IPS-18c (cell line): ENCODE measurements at regions not wholly inside any gene's neighbourhood (a gene's known extent, or its start where the extent isn't known, plus 50 kb on each side); places are given as distances from the start of the nearest gene placed in this dataset.

Source experiments
- H3K4me3 ChIP-seq: 2 replicates; pipeline ENCODE4 v1.7.0; 2013; ENCODE audit warnings: low read depth, mild to moderate bottlenecking, low read length, moderate library complexity; ENCODE audit not compliant: insufficient read depth
- H3K9me3 ChIP-seq: one replicate; pipeline ENCODE4 v1.6.1; 2013; ENCODE audit warnings: mild to moderate bottlenecking, low read length, moderate library complexity; ENCODE audit not compliant: control insufficient read depth, insufficient read depth

DNA sequence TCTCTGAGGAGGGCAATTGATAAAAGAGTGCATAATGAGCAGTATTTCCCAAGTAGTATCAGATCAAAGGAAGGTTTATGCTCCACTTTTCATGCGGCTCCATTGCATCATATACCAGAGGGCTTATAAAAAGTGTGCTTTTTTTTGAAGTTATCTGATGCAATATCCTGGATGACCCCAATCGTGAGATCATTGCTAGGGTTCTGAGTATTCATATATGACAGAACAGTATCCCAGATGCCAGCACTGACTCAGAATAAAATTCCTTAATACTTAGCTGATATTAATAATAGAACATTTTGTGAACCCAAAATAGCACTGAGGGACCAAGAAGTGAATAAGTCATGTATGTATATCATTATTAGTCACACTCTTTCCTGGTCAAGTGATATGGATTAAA, 945.5 kb upstream of the AGA start:
- H3K9me3 ChIP-seq = no peaks in the 10 kb centered on the region
- no peak overlapping the region for H3K4me3 ChIP-seq

DNA sequence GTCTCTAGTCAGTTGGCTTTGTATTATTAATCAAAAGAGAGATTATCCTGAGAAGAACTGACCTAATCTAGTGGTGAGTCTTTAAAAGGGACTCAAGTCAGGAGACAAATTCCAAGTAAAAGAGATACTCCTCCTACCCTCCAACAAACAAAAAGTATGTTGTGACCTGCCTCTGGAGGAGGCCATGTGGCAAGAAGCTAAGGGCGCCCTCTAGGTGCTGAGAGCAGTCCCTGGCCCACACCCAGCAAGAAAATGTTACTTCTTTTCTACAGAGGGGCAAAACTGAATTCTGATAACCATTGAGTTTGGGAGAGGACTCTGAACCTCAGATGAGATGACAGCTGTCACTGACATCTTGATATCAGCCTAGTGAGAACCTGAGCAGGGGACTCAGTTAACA, 953.6 kb upstream of the AGA start:
- no peaks in the 10 kb centered on the region for H3K9me3 ChIP-seq
- H3K4me3 ChIP-seq = no peak overlapping the region

DNA sequence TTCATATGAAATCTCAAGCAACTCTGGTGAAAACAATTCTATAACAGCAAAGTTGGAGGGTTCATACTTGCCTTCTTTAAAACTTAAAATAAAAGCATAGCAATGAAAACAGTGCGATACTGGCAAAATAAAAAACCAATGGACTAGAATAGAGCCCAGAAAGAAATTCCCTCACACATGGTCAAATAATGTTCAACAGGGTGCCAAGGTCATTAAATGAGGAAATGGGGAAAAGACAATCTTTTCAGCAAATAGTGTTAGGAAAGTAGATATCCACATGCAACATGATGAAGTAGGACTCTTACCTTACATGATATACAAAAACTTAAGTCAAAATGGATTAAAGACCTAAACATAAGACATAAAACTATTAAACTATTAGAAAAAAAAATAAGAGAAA, 970.2 kb upstream of the AGA start:
- no peaks in the 10 kb centered on the region for H3K9me3 ChIP-seq
- no peak overlapping the region for H3K4me3 ChIP-seq

DNA sequence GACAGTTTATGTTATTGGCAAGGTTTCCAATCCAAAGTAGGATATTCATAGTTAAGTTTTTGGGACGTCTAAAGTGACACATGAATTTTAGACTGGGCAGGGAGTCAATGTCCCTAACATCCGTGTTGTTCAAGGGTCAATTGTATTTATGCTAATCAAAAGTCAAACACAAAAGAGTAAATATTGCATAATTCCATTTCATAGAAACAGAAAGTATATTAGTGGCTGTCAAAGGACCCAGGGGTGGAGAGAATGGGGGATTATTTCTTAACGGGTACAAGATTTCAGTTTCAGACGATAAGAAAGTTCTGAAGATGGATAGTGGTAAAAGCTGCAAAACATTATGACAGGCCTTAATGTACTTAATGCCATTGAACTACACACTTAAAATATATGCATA, 971.8 kb upstream of the AGA start:
- H3K4me3 ChIP-seq = no peak overlapping the region
- no peaks in the 10 kb centered on the region for H3K9me3 ChIP-seq

DNA sequence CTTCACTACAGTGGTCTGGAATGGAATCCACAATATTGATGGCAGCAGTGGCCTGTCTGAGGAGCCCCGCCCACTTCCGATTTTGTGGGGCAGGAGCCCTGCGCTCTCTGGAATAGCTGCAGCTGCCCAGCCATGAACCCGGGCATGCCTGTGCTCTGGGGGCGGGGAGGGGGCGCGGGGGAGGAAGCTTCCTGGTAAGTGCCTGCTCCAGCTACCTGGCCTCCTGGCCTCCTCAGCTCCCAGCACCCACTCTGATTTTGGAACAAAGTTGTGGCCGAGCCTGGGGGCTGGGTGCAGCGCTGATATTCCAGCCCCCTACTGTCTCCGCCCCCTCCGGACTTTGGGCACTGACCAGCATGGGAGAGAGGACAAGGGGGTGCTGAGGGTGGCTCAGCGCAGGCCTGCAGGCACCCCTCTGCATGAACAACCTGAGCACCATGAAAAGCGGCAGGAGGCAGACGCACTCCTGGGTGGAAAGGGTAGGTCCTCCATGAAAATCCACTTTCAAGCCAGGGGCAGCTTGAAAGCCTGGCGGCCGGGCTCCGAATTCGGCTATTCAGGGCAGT, 972.7 kb upstream of the AGA start:
- Histone ChIP-seq H3K4me3 (no peak overlapping the region), H3K9me3 (no peaks in the 10 kb centered on the region)

DNA sequence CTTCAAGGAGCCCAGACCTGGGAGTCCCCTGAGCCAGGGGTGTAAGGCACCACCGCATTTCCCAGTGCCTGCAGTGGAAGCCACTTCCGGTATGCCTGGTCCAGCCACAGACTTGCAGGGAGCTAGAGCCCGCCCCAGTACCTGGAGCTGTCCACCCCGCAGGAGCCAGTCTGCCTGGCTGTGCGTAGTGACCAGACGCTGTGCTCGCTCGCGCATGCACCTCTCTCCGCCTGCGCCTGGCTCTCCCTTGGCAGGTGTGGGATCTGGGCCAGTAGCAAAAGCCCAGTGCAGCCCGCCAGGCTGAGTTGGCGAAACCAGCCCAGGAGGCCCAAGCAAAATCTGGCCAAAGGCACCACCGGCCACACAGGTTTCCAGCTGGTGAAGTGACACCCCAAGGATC, 973.7 kb upstream of the AGA start:
- Histone ChIP-seq H3K4me3 (no peak overlapping the region), H3K9me3 (no peaks in the 10 kb centered on the region)

DNA sequence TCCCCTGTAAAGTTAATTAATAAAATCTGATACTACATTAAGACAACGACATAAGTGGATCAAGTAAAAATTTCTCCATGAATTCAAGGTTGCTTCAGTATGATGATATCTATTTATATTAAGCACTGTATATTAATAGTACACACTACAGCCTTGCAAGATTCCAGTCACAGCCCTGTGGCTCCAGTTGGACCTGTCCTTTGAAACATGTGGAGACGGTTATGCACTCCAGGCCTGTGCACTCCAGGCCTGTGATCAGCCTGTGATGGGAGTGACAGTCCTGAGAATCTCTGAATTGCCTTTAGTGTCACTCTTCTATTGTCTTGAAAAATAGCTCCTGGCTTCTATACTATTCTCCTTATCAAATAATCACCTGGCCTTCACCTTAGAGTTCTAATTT, 981.1 kb upstream of the AGA start:
- Histone ChIP-seq H3K9me3 (no peaks in the 10 kb centered on the region), H3K4me3 (no peak overlapping the region)

DNA sequence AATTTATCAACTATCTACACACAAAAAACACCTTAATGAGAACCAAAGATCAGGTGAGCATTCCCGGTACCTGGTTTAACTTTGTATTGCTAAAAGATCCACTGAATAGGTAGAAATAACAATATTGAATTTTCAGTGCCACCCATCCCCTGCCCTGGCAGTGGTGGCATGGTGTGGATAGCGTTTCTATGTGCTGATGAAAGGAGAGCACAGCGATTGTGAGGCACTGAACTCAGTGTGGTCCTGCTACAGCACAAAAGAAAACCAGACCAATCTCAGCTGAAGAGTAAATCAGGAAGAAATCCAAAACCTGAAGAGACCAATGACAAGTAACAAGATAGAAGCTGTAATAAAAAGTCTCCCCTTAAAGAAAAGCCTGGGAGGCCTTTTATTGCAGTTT, 984.6 kb upstream of the AGA start:
- Histone ChIP-seq H3K9me3 (no peaks in the 10 kb centered on the region), H3K4me3 (no peak overlapping the region)

DNA sequence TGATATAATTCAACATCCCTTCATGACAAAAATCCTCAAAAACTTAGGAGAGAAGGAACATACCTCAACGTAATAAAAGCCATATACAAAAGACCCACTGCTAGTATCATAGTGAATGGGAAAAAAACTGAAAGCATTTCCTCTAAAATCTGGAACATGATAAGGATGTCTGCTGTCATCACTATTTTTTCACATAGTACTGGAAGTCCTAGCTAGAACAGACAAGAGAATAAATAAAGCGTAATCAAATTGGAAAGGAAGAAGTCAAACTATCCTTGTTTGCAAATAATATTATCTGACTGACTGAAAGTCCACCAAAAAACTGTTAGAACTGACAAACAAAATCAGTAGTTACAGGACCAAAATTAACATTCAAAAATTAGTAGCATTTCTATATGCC, 985.4 kb upstream of the AGA start:
- Histone ChIP-seq H3K4me3 (no peak overlapping the region), H3K9me3 (no peaks in the 10 kb centered on the region)

DNA sequence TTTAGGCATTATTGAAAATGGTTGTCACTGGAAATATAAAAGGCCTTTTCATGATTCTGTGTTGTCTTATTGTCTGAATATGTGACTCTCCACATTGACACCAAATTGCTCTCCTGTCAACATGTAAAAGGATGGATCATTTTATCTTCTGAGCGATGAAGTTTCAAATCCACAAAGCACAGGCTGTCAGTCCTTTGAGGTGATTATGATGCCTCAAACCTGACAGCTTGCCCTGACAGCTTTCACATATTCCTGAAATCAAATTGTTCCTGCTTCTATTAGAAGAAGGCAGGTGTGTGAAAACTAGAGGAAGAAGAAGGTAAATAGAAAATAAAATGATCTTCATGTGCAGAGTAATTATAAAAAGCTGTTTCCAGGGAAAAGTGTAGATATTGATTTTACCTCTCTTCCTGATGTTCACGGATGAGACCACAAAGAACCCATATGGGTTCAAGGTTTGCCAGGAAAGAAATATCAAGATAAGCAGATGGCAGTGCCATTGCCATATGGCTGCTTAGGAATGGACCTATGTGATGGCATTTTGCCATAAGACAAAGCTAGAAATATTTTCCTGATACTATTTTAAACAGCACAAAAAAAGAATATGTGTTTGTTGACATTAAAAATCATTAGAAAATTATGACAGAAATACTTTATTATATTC, 1006.3 kb upstream of the AGA start:
- Histone ChIP-seq H3K4me3 (no peak overlapping the region), H3K9me3 (no peaks in the 10 kb centered on the region)

DNA sequence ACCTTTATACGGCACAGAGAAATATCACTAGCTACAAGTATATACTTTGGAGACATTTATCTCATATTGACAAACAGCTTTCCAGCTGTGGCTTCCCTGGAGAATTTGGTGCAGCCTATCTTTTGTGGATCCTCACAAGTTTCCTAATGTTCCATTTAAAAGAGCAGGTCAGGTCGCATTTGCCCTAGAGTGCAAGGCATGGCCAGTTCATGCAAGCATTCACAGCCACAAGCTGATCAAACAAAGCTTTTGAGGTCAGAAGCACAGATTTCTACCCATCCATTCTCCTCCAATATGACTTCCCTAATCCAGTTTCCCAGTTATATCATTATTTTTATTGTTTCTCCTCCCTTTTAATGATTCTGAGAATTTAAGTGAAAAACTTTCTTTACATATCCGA, 1008.4 kb upstream of the AGA start:
- H3K4me3 ChIP-seq = no peak overlapping the region

DNA sequence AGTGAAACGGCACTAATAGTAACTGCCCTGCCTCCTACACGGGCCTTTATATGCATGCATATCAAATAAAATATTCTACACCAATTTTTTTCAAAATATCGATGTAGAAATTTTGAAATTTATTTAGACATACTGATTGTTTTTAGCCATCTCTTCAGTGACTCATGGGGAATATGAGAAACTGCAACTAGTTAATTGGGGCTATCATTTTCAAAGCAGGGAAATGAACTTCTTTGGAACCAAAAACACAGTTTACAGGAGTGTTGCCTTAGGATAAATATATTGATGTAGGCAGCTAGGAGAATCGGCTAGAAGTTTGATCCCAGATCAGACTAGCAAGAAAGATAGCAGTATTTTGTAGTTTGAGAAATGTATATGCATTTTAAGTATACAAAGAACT, 1010.8 kb upstream of the AGA start:
- H3K4me3 ChIP-seq = no peak overlapping the region
- H3K9me3 ChIP-seq = no peaks in the 10 kb centered on the region

More for the DNA sequence above, 1008.4 kb upstream of the AGA start:
- H3K9me3 ChIP-seq = no peaks in the 10 kb centered on the region

DNA sequence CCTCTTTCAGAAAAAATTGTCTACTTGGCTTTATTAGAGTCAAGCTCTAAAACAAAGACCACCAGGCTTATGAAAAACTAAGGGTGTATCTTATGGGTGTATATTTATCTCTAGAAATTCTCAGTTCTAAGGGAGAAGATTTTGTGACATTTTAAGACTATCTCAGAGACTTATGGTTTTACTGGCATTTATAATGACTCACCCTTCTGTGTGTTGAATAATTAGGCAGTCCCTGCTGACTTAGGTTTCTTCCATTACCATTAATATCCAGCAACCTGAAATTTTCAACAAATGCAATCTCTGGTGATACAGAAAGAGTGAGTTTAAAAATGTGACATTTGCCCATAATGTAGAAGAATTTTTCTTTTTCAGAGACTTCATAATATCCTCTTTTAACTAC, 1015.0 kb upstream of the AGA start:
- H3K4me3 ChIP-seq = no peak overlapping the region
- H3K9me3 ChIP-seq = no peaks in the 10 kb centered on the region

DNA sequence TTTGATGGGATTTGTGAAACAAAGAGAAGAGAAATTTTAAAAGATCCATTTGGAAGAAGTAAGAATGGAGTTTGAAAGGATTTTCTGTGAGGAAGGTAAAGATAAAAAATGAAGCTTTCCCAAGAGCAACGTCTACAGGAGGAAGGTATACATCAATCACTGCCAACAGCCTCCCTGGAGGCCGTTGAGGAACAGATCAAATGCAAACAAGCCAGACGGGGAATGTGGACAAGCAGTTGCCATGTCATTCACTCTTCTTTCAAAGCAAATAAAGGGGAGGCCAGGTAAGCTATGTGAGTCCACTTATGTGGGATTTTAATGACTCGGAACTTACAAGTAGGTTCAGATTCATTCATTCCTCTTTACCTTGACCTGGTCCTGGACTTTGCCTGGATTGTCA, 1020.5 kb upstream of the AGA start:
- Histone ChIP-seq H3K9me3 (no peaks in the 10 kb centered on the region), H3K4me3 (no peak overlapping the region)

DNA sequence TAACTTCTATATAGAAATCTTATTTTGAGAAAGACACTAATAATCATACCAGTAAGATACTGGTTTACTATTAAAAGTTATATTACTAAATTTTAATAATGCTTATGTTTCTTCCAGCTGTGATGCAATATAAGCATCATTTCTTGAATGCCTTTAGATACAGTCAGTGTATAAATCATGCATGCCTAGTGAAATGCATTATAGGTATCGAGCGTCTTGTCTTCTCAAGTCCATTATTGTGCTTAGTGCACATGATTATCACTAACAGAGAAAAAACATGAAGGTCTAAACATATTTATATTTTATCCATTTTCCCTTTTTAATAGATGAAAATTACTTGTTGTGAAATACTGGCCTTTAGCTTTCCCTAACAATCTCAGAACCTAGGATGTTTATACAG, 1021.5 kb upstream of the AGA start:
- H3K4me3 ChIP-seq = no peak overlapping the region
- no peaks in the 10 kb centered on the region for H3K9me3 ChIP-seq

DNA sequence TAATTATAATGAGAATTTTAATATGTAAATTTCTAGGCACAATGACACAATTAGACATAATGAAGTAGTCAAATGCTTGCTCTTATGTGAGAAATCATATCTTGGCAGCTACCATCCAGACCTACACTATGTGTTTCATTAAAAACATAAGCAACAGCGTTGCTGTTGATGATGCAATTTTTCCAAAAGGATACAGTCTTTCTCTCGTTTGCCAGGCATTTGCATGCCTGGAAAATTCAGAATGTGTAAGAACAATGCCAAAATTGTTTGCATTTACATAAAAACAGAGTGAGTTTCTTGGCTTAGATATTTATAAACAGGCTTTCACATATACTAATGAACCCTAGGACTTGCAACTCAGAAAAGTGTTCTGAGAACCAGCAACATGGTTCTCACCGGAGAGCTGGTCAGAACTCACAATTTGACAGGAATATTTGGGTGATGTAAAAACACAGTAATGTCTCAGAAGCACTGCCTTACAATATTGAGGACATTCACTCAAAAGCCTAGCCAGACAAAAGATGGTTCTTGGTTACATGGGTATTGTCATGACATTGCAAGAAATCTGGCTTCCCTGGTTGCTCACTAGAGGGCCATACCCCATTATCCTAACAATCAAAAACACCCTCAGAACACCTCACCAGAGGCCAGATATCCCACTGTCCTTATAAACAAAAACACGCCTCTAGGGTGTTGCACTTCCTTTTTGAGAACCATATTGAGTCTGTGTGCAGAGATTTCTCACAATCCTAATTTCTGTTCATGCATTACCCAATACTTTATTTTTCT, 1029.0 kb upstream of the AGA start:
- no peak overlapping the region for H3K4me3 ChIP-seq
- no peaks in the 10 kb centered on the region for H3K9me3 ChIP-seq

DNA sequence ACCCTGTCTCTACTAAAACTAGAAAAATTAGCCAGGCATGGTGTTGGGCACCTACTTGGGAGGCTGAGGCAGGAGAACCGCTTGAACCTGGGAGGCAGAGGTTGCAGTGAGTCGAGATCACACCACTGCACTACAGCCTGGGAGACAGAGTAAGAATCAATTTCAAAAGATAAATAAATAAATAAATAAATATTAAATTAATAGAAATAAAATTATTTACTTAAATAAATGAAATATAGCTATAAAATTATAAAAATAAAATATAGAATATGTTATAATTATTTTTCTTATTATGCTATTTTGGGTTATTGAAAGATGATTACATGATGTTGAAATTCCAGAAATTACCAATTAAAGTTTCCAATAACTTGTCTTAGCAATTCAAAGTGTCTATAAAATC, 1029.8 kb upstream of the AGA start:
- H3K9me3 ChIP-seq = no peaks in the 10 kb centered on the region
- H3K4me3 ChIP-seq = no peak overlapping the region

DNA sequence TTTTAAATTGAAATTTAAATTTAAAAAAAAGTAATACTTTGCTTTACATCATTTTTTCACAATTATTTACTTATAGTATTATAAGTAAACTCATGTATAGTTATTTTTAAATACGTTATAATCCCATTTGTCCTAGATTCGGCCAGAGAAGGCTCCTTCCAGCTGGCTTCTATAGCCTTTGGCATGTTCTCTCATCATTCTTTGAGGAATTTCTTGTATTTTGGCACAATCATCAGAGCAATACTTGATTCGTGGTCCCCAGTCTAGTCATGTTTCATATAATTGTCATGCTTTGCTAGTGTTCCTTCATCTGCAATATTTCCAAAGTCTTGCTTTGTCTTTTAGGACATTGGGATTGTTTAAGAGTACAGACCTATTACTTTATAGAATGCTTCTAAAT, 1037.9 kb upstream of the AGA start:
- no peaks in the 10 kb centered on the region for H3K9me3 ChIP-seq
- no peak overlapping the region for H3K4me3 ChIP-seq
